T-helper 22 cell (primary cell): ENCODE measurements at regions not wholly inside any gene's neighbourhood (a gene's known extent, or its start where the extent isn't known, plus 50 kb on each side); places are given as distances from the start of the nearest gene placed in this dataset.
"Not testable (repeated sequence)": the region's sequence is repeated elsewhere in the genome, so short reads cannot be mapped to it uniquely, and the experiment has no call there.

Source experiments
- DNase-seq: peaks from one replicate; pipeline ENCODE4 v3.0.0-alpha.2; 2020; ENCODE audit warnings: low read depth

GRCh38 chr1:25131794-25132193 lies 100.5 kb downstream of the SYF2 start:
- no peak for DNase-seq

GRCh38 chr1:25130895-25131294 lies 101.4 kb downstream of the SYF2 start:
- DNase-seq = no peak

DNA sequence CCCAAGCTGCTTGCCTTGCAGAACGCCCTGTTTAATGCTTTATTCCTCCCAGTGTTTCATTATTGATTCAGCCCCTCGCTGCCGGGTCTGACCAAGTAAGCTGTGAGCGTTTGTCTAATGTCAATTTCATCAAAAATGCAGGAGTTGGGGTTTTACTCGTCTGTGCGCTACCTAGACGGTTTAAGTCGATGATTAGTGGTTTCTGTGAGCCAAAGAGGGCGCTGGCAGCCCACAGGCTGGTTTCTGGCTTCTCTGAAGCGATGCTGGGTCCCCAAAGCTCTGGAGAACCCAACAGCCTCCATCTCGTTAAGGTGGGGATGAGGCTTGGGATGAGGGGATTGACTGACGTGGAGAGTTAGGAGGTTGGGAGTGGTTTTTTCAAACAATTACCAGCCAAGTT lies 102.9 kb downstream of the SYF2 start:
- DNase-seq = no peak

DNA sequence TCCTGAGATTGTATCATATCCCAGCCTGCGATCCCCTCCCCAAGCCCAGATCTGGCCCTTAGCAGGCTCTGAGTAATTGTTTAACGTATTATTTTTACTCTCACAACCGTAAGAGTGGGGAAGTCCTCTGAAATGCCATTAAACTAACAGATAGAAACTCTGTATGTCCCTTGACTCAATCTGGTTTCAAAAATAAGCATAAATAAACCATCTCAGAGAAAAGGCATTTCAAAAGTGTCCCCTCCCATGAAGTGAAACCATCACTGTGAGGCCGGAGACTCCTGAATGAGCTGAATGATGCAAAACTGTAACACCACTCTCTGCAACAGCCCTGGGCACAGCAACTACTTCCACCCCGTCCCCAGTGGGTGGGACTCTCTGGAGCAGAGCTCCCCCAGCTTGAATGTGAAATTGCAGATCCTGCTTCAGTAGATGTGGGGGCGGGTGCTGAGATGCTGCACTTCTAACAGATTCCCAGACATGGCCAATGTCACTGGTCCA lies 104.1 kb downstream of the SYF2 start:
- DNase-seq = no peak

DNA sequence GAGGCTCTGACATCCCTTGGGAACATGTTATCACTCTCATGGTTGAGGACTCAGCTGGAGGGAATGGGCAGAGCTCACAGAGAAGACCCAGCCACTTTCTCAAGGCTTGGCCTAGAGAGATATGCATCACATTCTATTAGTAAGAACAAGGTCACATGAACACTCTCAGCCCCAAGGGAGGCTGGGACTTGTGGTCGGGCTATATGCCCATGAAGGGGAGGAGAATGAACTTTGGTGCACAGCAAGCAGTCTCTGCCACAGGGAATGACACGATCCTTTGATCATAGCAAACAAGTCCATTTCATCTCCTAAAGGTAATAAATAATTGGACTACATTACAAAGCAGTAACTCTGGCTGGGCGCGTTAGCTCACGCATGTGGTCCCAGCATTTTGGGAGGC lies 105.7 kb downstream of the SYF2 start:
- no peak for DNase-seq

GRCh38 chr1:25123551-25123950 lies 108.8 kb downstream of the SYF2 start:
- DNase-seq = no peak

DNA sequence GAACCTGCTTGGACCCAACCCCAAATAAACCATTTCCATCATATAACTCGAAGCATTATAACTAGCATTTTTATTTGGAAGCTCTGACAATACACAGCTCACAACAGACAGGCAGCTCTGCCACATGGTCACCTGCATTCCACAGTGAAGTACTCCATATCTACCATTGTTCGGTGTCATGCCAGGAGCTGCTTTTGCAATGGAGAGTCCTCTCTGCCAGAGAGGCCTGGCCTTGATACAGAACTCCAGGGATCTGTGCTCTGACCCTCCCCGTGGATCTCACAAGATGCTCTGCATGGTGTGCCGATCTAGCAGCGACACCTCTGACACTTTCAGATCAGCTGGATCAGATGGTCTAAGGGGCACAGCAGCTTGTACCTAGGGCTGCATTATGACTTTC lies 109.6 kb downstream of the SYF2 start:
- DNase-seq = no peak

- no peak for DNase-seq
Observed at GRCh38 chr1:25120281-25120680, 112.0 kb downstream of the SYF2 start.

DNA sequence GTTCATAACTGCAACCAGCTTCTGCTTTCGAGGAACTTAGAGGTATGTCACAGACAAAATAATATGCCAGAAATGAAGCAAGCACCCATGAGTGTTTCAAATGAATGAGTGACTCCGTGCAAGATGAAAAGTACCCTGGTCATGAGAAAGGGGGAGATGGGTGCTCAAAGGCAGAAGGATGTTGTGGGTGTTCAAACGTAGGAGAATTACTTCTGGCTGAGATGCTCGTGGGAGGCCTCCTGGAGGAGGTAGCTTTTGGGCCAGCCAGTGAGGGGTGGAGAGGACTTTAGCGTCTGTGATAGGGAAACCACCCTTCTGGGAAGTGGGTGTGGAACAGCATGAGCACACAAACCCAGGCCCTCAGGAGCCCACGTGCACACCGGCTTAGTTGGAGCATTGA lies 113.8 kb downstream of the SYF2 start:
- DNase-seq = no peak

DNA sequence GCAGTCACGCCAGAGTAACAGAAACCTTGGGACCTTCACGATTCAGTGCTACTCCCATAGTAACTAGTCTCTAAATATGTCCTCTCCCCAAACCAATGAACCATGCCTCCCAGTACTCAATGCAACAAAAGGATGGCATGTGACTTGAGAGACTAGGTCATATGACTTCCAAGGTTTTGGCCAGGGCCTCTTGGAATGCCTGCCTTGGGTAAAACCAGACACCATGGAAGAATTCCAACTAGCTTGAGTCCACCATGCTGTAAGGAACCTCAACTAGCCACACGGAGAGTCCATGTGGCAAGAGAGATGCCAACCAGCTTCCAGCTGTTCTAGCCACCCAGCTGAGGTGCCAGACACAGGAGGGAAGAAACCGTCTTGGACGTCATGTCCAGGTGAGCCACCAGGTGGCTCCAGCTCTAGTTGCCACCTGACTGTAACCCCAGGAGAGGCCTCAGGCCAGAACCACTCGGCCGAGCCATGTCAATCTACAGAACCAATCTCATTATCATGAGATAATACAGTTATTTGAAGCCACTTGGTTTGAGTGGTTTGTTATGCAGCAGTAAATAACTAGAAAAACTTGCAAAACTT lies 115.0 kb downstream of the SYF2 start:
- DNase-seq = no peak

DNA sequence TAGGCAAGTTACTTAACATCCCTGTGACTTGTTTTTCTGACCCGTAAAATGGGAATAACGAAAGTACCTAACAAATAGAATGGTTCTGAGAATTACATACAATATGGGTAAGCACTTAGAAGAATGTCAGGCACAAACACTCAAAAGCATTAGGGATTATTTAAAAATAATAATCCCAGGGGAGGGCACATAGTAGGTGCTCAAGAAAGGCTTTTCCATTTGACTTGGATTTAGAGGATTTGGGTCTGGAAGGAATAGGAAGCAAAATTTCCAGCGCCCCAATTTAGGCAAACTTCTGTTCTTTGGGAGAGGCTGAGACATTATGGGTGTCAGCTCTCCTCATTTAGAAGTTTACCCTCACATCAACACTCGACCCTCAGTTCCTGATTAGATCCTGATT lies 115.5 kb downstream of the SYF2 start:
- DNase-seq = no peak

DNA sequence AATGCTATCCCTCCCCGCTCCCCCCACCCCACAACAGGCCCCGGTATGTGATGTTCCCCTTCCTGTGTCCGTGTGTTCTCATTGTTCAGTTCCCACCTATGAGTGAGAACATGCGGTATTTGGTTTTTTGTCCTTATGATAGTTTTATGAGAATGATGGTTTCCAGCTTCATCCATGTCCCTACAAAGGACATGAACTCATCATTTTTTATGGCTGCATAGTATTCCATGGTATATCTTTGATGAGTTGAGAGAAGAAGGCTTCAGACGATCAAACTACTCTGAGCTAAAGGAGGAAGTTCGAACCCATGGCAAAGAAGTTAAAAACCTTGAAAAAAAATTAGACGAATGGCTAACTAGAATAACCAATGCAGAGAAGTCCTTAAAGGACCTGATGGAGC lies 116.2 kb downstream of the SYF2 start:
- not testable (repeated sequence) for DNase-seq

DNA sequence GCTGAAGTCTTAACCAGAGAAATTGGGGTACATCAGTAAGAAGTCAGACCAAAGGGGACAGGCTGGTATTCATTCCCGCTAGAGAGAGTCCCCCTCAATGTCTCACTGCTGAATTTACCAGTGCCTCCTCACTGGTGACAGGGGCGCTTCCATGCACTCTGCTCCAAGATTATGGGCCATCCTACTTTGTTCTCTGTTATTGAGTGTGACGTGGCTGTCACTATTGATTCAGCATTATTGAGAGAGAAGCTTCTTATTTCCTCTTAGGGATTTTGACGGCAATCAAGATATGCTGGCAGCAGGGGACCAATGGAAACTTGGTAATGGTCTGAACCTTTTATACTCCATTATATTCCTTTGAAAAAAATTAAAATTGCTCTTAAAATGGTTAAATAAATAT lies 118.6 kb downstream of the SYF2 start:
- no peak for DNase-seq

DNA sequence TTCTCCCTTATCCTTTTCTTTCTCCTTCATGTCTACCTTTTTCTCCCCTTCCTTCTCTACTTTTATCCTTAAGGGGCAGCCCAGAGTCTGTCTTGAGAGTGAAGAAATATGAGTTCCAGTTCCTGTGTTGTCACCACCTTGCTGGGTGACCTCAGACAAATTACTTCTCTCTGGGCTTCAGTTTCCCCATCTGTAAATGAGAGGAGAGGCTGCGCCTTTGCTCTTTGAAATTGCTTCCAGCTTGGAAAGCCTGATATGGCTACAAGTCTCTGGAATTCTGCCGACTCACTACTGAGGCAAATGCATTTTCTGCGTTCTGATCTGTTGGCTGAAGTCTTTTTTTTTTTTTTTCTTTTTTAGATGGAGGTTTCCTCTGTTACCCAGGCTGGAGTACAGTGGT lies 119.2 kb downstream of the SYF2 start:
- DNase-seq = no peak

- DNase-seq = no peak
Observed at GRCh38 chr1:25112400-25112799, 119.9 kb downstream of the SYF2 start.

- no peak for DNase-seq
Observed at GRCh38 chr1:25111706-25112105, 120.6 kb downstream of the SYF2 start.

- no peak for DNase-seq
Observed at GRCh38 chr1:25110485-25110884, 121.8 kb downstream of the SYF2 start.

DNA sequence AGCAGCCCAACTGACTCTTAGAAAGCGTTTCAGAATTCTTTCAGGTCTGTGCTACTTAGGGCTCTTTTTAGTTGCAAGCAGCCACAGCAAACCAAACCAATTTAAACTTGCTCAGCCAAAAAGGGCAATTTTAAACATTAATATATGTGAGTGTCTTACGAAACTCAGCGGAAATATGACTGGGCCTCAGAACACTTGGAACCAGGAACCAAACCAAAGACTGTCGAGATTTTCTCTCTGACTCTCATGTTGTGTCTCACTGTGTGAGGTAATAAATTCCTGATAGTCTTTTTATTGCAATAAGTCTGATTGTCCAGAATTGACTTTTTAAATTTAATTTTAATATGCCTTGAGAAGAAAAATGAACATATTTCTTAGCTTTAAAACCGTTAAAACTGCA lies 122.3 kb downstream of the SYF2 start:
- DNase-seq = no peak

- no peak for DNase-seq
Observed at GRCh38 chr1:25109531-25109951, 122.8 kb downstream of the SYF2 start.

DNA sequence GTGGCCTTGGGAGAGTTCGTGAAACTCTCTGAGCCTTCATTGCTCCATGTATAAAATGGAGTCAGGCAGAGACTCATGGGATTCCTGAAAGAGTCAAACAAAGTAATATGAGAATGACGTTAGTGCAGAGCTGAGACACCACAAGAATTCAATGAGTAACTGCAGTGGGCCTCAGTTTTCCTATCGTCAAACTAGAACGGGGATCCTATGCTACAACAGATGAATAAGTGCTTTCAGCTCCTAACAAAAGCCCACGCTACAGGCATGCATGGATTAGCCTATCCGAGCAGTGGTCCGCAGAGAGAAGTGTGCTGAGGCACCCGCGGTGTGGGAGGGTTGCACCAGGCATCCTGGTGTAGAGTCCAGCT lies 124.7 kb downstream of the SYF2 start:
- DNase-seq = no peak

GRCh38 chr1:25106976-25107642 lies 125.2 kb downstream of the SYF2 start:
- no peak for DNase-seq

DNA sequence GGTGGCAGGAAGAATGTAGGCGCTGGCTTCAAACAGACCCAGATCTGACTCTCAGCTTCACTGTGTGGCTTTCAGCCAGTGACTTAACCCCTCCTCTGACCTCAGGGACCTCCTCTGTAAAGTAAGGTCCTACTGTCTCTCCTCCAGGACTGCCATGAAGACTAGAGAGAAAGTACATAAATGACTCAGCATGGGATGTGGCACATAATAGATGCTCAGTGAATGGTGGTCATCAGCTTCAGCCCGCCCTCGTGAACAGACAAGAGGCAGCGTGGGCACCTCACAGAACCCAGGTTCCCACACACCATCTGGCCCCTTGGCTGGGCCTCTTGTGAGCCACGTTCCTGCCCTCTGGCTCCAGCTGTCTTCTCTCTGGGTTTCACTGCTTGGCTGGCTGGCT lies 126.0 kb downstream of the SYF2 start:
- DNase-seq = no peak

GRCh38 chr1:25105836-25106235 lies 126.5 kb downstream of the SYF2 start:
- no peak for DNase-seq

GRCh38 chr1:25104932-25105561 lies 127.3 kb downstream of the SYF2 start:
- no peak for DNase-seq
